GM19240 (cell line): ENCODE measurements at regions not wholly inside any gene's neighbourhood (a gene's known extent, or its start where the extent isn't known, plus 50 kb on each side); places are given as distances from the start of the nearest gene placed in this dataset.

Experiments
- DNase-seq: peaks from one replicate; pipeline ENCODE4 v3.0.0; 2011; ENCODE audit warnings: low spot score; ENCODE audit not compliant: insufficient read length

- no peak for DNase-seq
Measured at GRCh38 chr2:139064159-139064558, 284.0 kb upstream of the NXPH2 start.

GRCh38 chr2:139059617-139060016, 279.4 kb upstream of the NXPH2 start:
- DNase-seq = no peak

- no peak for DNase-seq
Measured at GRCh38 chr2:139055202-139055601, 275.0 kb upstream of the NXPH2 start.

DNA sequence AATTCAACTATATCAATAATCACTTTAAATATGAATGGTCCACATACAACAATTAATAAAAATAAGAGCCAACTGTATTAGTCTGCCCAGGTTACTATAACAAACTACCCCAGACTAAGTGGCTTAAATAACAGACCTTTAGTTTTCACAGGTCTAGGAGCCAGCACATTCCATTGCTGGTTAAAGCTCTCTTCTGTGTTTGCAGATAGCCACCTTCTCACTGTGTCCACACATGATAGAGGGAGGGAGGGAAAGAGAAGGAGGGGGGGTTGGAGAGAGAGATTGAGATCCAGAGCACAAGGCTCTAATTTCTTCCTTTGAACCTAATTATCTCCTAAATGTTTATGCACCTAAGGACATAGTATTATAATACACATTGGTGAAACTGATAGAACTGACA, 267.8 kb upstream of the NXPH2 start:
- DNase-seq = no peak

GRCh38 chr2:139045524-139045923, 265.3 kb upstream of the NXPH2 start:
- DNase-seq = no peak

DNA sequence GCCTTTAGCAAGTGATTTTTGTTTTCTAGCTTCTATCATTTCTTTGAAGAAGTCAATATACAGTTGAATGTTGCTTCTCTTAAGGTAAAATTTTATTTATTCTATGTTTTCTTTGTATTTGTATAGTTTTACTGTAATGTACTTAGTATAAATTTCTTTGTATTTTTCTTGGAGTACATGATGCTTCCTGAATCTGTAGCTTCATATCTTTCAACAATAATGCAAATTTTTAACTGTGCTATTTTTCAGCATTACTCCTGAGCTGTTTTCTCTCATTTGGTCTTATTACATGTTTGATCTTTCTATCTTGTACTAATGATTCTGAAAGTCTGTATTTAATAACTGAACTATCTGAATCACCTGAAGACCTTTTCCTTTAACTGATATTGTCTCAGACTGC, 253.9 kb upstream of the NXPH2 start:
- DNase-seq = no peak

- DNase-seq = no peak
Measured at GRCh38 chr2:139033300-139033699, 253.1 kb upstream of the NXPH2 start.

DNA sequence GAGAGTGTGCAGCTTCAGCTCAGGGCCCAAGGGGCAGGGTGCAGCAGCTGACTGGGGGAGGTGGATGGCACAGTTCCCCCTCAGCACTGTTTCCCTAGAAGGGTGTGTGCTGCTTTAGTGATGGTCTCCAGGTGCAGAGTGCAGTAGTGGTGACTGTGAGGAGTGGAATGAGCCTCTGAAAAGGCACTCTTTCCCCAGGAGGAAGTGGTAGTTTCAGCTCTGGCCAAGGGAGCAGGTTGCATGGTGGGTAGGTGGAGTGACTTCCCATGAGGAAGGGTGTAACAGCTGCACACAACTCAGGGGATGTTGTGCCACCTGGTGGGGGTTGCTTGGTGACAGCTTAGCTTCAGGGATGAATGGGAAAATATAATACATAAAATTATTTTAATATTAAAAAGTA, 251.5 kb upstream of the NXPH2 start:
- no peak for DNase-seq

GRCh38 chr2:139020287-139020686, 240.1 kb upstream of the NXPH2 start:
- no peak for DNase-seq

- no peak for DNase-seq
Measured at GRCh38 chr2:139018252-139018651, 238.1 kb upstream of the NXPH2 start.

- no peak for DNase-seq
Measured at GRCh38 chr2:139007130-139007529, 226.9 kb upstream of the NXPH2 start.

DNA sequence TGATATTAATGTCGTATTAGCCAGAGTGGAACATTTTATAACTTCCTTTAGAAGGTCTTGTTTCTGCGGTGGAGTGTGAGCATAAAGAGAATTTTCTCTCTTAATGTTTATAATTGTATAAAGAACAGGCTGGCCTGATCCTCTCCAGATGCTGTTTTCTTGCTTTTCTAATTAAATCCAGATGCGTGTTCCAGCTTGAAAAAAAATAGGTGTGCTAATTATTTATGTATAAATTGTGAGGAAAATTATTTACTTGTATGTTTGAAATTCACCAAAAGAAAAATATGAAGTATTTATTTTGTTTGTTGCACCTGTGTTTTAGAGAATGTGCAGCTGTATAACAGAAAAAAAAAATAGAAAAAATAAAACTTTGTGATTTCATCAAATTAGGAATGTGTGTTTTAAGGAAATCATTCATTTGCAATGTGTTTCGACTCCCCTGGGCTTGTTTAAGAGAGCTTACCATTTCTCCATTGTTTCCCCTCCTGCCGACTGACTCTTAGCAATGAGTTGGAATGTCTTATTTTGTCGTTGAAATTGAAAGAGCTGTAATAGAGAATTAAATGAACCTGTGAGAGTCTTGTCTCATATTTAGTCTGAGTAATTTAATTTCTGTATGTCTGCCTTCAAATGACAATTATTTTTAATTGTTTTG, 220.1 kb upstream of the NXPH2 start:
- DNase-seq = no peak

- no peak for DNase-seq
Measured at GRCh38 chr2:138997856-138998517, 217.8 kb upstream of the NXPH2 start.

GRCh38 chr2:138997346-138997745, 217.2 kb upstream of the NXPH2 start:
- no peak for DNase-seq

- DNase-seq = no peak
Measured at GRCh38 chr2:138994502-138994901, 214.3 kb upstream of the NXPH2 start.

DNA sequence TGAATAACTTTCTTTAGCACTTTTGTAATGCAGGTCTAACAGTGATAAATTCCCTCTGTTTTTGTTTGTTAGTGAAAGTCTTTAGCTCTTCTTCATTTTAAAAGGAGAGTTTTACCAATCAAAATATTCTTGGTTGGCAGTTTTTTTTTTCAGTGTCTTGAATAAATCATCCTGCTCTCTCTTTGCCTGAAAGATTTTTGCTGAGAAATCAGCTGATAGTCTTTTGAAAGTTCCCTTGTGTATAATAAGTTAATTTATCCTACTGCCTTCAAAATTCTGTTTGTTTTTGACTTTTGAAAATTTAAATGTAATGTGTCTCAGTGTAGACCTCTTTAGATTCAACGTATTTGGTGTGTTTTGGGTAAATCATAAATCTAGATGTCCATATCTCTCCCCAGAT, 205.7 kb upstream of the NXPH2 start:
- no peak for DNase-seq

DNA sequence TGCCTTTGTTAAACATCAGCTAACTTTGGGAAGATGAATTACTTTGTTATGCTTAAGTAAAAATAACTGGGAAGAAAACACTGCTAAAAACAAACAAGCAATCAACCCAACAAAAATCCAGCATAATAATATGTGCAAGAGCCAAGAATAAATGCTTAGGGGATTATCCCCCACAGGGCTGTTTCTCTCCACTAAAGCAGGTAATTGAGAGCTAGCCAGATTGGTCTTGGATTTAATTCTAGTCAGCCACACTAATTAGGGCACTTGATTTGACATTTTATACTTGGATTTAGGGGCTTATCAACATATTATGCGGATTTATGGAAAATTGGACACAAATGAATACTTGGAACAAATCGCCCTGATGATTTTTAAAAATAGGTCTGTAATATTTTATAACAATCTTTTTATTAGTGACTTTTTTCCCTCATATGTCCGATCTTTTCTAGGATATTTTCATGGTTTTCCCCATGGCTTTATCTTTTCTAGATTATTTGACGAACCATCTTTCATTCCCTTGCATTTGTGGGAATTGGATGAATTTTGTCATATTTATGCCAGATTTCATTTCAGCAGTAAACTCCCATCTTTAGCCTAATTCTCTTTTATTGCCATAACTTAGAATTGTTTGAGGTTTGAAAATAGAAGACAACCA, 199.1 kb upstream of the NXPH2 start:
- no peak for DNase-seq

DNA sequence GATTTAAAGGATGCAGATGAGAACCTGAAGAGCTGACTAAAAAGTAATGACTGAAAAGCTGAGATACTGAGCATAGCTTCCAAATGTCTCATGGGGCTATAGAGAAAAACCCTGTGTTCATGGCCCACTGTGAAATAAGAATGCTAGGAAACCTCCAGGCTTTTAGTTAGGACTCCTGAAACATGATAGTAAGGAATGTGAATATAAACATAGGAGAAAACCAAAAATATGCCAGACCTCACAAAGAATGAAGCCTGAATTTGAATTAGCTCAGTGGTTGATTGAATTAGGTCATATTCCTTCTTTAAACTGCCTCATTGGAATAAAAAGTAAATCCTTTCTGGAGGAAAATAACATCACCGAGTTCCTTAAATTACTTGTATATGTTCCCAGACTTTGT, 194.5 kb upstream of the NXPH2 start:
- no peak for DNase-seq

- DNase-seq = no peak
Measured at GRCh38 chr2:138964418-138964817, 184.2 kb upstream of the NXPH2 start.

DNA sequence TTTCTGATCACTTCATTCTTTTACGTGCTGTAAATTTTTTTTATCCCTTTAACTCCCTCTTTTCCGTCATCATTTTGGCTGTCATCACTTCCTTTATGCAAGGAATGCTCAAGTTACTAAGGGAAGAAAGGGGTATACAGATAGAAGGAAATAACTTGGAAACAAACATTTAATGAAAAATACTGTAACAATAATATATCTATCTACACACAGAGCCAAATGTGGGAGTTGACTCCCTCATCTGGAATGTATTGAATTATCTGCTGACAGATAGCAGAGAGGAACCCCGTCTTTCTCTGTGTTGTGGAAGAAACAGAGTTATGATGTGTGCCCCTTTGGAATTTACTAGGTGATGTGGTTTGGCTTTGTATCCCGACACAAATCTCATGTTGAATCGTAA, 182.5 kb upstream of the NXPH2 start:
- DNase-seq = no peak

DNA sequence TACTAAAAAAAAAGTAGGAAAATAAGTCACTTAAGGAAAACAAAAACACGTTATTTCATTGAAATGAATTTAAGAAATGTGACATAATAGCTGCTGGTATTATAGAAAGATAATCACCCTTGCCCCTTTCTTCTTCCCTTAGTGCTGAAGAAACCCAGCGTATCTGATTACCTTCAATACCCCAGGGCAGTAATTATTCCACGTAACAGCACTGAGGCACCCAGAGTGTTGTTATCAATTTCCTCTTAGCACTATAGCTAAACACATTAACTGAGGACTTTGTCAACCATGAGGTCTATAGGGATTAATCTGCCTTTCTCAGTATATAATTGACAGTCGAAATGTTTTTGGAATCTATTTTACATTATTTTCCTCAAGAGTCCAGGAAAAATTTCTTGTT, 180.0 kb upstream of the NXPH2 start:
- DNase-seq = no peak

GRCh38 chr2:138959031-138959430, 178.8 kb upstream of the NXPH2 start:
- DNase-seq = no peak

DNA sequence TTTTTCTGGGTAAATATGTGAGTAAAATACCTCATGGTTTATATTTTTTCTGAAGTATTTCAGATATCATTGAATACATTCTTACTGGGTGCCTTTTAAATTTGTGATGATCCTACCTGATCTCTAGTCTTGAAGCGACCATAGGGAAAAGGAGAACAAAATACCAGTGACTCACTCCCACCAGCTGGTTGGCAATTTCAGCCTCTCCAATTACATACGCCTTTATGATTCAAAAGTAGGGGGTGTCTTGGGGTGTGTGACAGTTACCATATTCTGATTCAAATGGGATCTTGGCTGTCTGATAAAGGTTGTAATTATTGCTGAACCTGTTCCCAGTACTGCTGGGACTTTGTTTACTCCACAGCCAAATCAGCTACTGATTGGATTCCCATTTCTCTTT, 175.9 kb upstream of the NXPH2 start:
- no peak for DNase-seq
